PC-3 (cell line): ENCODE measurements at regions not wholly inside any gene's neighbourhood (a gene's known extent, or its start where the extent isn't known, plus 50 kb on each side); places are given as distances from the start of the nearest gene placed in this dataset.

Experiments
- ATAC-seq: fragments of 200-7000 bp; cut with Tn5 transposase; 2 replicates; pipeline ENCODE4 v1.9.1; 2020; ENCODE audit warnings: mild to moderate bottlenecking, moderate library complexity
- BruUV-seq: library from RNA; stranded (reverse); fragments of 400-500 nt; replicated peaks from 2 replicates; lab custom pipeline; 2021; lab: Mats Ljungman, UMichigan
- CTCF ChIA-PET: fragments of 300-600 bp; sonication (Branson Sonifier 250); formaldehyde crosslinking; loops from one replicate; lab custom pipeline; 2022; ENCODE audit warnings: antibody characterized with exemption; lab: Charles Lee
- POLR2A ChIA-PET: fragments of 300-600 bp; sonication (Branson Sonifier 250); formaldehyde crosslinking; loops from one replicate; lab custom pipeline; 2022; ENCODE audit warnings: antibody characterized with exemption; ENCODE audit not compliant: unreplicated experiment; lab: Charles Lee
- DNase-seq: peaks from one replicate; pipeline ENCODE4 v3.0.0-alpha.2; 2015
- H2AFZ ChIP-seq: fragments of 300-600 bp; sonication (generic); 2 replicates; pipeline ENCODE4 v1.6.0; 2016; ENCODE audit warnings: antibody characterized with exemption, low read length
- H3F3A ChIP-seq: fragments of 300-600 bp; sonication (generic); one replicate; pipeline ENCODE4 v1.6.0; 2017; ENCODE audit warnings: antibody characterized with exemption, low read length, control low read depth, mild to moderate bottlenecking; ENCODE audit not compliant: unreplicated experiment
- H3K27ac ChIP-seq: fragments of 300-600 bp; sonication (generic); 2 replicates; pipeline ENCODE4 v1.5.1; 2016; ENCODE audit warnings: mild to moderate bottlenecking, low read length
- H3K27me3 ChIP-seq: fragments of 300-600 bp; sonication (generic); 2 replicates; pipeline ENCODE4 v1.6.1; 2016; ENCODE audit warnings: low read length, mixed read lengths
- H3K36me3 ChIP-seq: fragments of 300-600 bp; sonication (generic); 2 replicates; pipeline ENCODE4 v1.6.1; 2016; ENCODE audit warnings: low read depth, mixed run types, low read length, mixed read lengths
- H3K4me1 ChIP-seq: fragments of 300-600 bp; sonication (generic); 2 replicates; pipeline ENCODE4 v1.5.1; 2016; ENCODE audit warnings: low read length; ENCODE audit not compliant: insufficient read depth
- H3K4me2 ChIP-seq: fragments of 300-600 bp; sonication (generic); 2 replicates; pipeline ENCODE4 v1.6.0; 2016; ENCODE audit warnings: low read length
- H3K4me3 ChIP-seq: fragments of 300-600 bp; sonication (generic); 2 replicates; pipeline ENCODE4 v1.5.1; 2016; ENCODE audit warnings: mild to moderate bottlenecking, low read length, mixed read lengths
- H3K79me2 ChIP-seq: fragments of 300-600 bp; sonication (generic); 2 replicates; pipeline ENCODE4 v1.6.1; 2017; ENCODE audit warnings: low read length, mixed read lengths
- H3K9ac ChIP-seq: fragments of 300-600 bp; sonication (generic); 2 replicates; pipeline ENCODE4 v1.6.0; 2016; ENCODE audit warnings: mild to moderate bottlenecking, low read length
- H3K9me2 ChIP-seq: fragments of 300-600 bp; sonication (generic); replicated peaks from 2 replicates; pipeline ENCODE4 v1.6.1; 2016; ENCODE audit warnings: mixed run types, low read length, mixed read lengths
- H3K9me3 ChIP-seq: fragments of 300-600 bp; sonication (generic); 2 replicates; pipeline ENCODE4 v1.6.1; 2016; ENCODE audit warnings: low read length, mixed read lengths
- H4K20me1 ChIP-seq: fragments of 300-600 bp; sonication (generic); 2 replicates; pipeline ENCODE4 v1.6.1; 2016; ENCODE audit warnings: low read length, mixed read lengths
- EZH2 ChIP-seq: fragments of 300-600 bp; sonication (generic); IDR thresholded peaks from one replicate; pipeline ENCODE4 v1.6.1; 2017; ENCODE audit warnings: antibody characterized with exemption, mild to moderate bottlenecking, low read length; ENCODE audit not compliant: unreplicated experiment
- EZH2phosphoT487 ChIP-seq: fragments of 300-600 bp; sonication (generic); IDR thresholded peaks from 2 replicates; pipeline ENCODE4 v1.6.1; 2018; ENCODE audit warnings: mild to moderate bottlenecking, antibody characterized with exemption, low read length, borderline replicate concordance
- intact Hi-C: fragments of 100-400 bp; cut with micrococcal nuclease; formaldehyde crosslinking; loops from 2 replicates; pipeline ENCODE4 v1.9.0; 2023
- TF ChIP-seq, protein P1 (sequence below): fragments of 300-600 bp; sonication (generic); conservative IDR thresholded peaks from 2 replicates; pipeline ENCODE4 v1.5.1; 2017; ENCODE audit warnings: antibody characterized with exemption, low read depth, mild to moderate bottlenecking, low read length

DNA sequence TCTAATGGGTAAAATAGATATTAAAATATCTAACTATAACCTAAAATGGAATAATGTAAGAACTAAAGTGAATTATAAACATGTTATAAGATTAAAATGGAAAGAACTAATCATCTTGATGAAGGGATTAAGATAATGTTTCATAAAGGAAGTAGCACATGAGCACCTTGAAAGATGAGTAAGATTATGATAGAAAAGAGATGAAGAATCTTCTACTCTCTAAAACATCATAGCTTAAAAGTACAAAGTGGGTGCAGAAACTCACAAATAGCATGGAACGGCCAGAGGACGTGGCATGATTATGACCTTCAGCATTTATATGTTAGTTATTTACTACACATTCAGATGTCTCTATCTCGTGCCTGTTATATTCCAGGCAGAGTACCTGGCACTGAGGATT lies 76.2 kb upstream of the COL5A2 start:
- intact Hi-C loops, result no loop called here
- Histone ChIP-seq H3K27me3 (no peaks in the 10 kb centered on the region), H4K20me1 (no peaks in the 10 kb centered on the region), H3K27ac (no peak overlapping the region), H3K4me2 (no peak overlapping the region), H3K4me1 (peaks cover 24% of the 10 kb centered on the region), H3K9ac (no peak overlapping the region), H3K9me2 (no peaks in the 10 kb centered on the region), H2AFZ (no peak overlapping the region), H3K9me3 (no peaks in the 10 kb centered on the region), H3K4me3 (no peak overlapping the region), H3K79me2 (no peaks in the 10 kb centered on the region), H3F3A (no peaks in the 10 kb centered on the region), H3K36me3 (no peaks in the 10 kb centered on the region)
- DNase-seq, result no peak
- TF ChIP-seq, protein P1, sequence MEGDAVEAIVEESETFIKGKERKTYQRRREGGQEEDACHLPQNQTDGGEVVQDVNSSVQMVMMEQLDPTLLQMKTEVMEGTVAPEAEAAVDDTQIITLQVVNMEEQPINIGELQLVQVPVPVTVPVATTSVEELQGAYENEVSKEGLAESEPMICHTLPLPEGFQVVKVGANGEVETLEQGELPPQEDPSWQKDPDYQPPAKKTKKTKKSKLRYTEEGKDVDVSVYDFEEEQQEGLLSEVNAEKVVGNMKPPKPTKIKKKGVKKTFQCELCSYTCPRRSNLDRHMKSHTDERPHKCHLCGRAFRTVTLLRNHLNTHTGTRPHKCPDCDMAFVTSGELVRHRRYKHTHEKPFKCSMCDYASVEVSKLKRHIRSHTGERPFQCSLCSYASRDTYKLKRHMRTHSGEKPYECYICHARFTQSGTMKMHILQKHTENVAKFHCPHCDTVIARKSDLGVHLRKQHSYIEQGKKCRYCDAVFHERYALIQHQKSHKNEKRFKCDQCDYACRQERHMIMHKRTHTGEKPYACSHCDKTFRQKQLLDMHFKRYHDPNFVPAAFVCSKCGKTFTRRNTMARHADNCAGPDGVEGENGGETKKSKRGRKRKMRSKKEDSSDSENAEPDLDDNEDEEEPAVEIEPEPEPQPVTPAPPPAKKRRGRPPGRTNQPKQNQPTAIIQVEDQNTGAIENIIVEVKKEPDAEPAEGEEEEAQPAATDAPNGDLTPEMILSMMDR, result no peak
- TF ChIP-seq EZH2 (no peak), EZH2phosphoT487 (no peak)
- no peak for ATAC-seq
- CTCF ChIA-PET, result no interaction called here
- POLR2A ChIA-PET, result no interaction called here
- BruUV-seq, result no TSS peak

DNA sequence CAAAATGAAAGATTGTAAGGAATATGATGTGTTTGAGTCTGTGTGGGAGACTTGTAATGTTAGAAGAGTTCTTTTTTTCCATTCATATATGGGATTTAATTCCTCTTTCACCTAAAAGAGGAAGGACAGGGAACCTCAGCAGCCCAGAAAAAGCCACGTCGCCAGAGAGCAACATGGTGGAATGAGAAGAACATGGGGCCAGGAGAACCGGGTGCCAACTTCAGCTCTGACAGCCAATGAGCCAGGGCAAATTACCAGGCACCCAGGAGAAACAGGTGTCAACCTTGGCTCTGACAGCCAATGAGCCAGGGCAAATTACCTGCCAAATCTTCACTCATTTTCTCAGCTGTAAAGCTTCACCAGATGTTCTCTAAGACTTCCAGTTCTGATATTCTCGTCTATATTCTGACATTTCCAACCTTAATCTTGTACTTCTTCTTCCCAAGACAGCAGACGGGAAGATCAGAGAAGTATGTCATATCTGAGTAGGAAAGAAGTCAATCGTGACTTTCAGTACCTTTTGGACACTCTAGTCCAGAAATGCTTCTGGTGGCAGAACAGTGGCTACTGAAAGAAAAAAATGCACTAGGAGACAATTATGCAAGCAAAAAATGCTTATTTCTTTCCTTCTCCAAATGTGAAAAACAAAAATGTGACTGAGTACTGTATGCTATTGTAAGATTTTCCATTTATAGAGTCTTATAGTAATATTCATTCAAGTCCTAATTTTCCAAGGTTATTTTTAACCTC lies 79.2 kb upstream of the COL5A2 start:
- ChIA-PET POLR2A (no interaction called here), CTCF (no interaction called here)
- no peak for TF ChIP-seq EZH2phosphoT487
- TF ChIP-seq, protein P1, result no peak
- no peak for TF ChIP-seq EZH2
- Histone ChIP-seq H3K27me3 (no peaks in the 10 kb centered on the region), H3K4me3 (no peak overlapping the region), H3K79me2 (no peaks in the 10 kb centered on the region), H2AFZ (no peak overlapping the region), H3K9ac (no peak overlapping the region), H3K9me2 (no peaks in the 10 kb centered on the region), H3K9me3 (no peaks in the 10 kb centered on the region), H3K4me2 (no peak overlapping the region), H3K4me1 (peaks cover 26% of the 10 kb centered on the region), H3K27ac (no peak overlapping the region), H3F3A (no peaks in the 10 kb centered on the region), H3K36me3 (no peaks in the 10 kb centered on the region), H4K20me1 (no peaks in the 10 kb centered on the region)
- intact Hi-C loops, result no loop called here
- BruUV-seq, result no TSS peak
- DNase-seq, result no peak
- ATAC-seq, result no peak

DNA sequence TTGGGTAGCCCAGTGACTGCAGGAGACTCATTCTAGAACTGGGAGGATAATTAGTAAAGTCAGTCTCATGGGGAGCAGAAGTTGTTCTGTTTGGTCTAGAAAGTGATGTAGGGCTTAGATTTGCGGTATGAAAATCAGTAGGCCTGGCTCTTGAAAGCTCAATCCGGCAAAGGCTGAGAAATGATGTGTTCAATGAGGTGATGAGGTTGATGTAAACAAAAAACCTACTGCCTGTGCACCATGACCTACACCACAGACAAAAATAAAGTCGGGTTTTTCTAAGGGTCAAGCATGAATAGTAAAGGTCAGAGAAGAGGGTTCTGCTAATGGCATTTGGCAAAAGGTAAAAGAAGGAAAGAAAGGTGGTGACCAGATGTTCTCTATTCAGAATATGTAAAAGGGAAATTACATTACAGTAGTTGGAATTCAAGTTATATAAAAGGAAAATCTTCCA lies 80.8 kb upstream of the COL5A2 start:
- Histone ChIP-seq H3K9ac (no peak overlapping the region), H3K4me2 (no peak overlapping the region), H3K27ac (no peak overlapping the region), H2AFZ (no peak overlapping the region), H3K9me3 (no peaks in the 10 kb centered on the region), H3K4me1 (peaks cover 13% of the 10 kb centered on the region), H3K4me3 (no peak overlapping the region), H3K79me2 (no peaks in the 10 kb centered on the region), H3K36me3 (no peaks in the 10 kb centered on the region), H3K27me3 (no peaks in the 10 kb centered on the region), H4K20me1 (no peaks in the 10 kb centered on the region), H3K9me2 (no peaks in the 10 kb centered on the region), H3F3A (no peaks in the 10 kb centered on the region)
- no peak for TF ChIP-seq EZH2phosphoT487
- TF ChIP-seq EZH2, result no peak
- TF ChIP-seq, protein P1, result no peak
- ATAC-seq, result no peak
- BruUV-seq, result no TSS peak
- CTCF ChIA-PET, result no interaction called here
- DNase-seq, result no peak
- intact Hi-C loops, result no loop called here
- POLR2A ChIA-PET, result no interaction called here
